Brain microvascular endothelial cell (primary cell): ENCODE measurements at regions not wholly inside any gene's neighbourhood (a gene's known extent, or its start where the extent isn't known, plus 50 kb on each side); places are given as distances from the start of the nearest gene placed in this dataset.
"Not testable (repeated sequence)": the region's sequence is repeated elsewhere in the genome, so short reads cannot be mapped to it uniquely, and the experiment has no call there.

Experiments used
- DNase-seq: peaks from one replicate; pipeline ENCODE4 v3.0.0-alpha.2; 2020
- H3K27ac ChIP-seq: fragments of 250-450 bp; sonication (Bioruptor Pico); 2 replicates; pipeline ENCODE4 v1.5.1; 2020; ENCODE audit warnings: mild to moderate bottlenecking, moderate library complexity
- H3K27me3 ChIP-seq: fragments of 250-450 bp; sonication (Bioruptor Pico); replicated peaks from 2 replicates; pipeline ENCODE4 v1.5.1; 2020; ENCODE audit warnings: mild to moderate bottlenecking
- H3K36me3 ChIP-seq: fragments of 250-450 bp; sonication (Bioruptor Pico); replicated peaks from 2 replicates; pipeline ENCODE4 v1.5.1; 2020; ENCODE audit warnings: mild to moderate bottlenecking
- H3K4me3 ChIP-seq: 2 replicates; pipeline ENCODE4 v1.5.1; 2011; ENCODE audit warnings: low read depth, mild to moderate bottlenecking, control low read depth, low read length, moderate library complexity
- CTCF ChIP-seq: IDR thresholded peaks from 2 replicates; pipeline ENCODE4 v1.5.1; 2011; ENCODE audit warnings: low read depth, mild to moderate bottlenecking, moderate library complexity, low read length, control low read depth, inconsistent platforms; ENCODE audit errors: missing control alignments
- in situ Hi-C: cut with HindIII; loops from 2 replicates; pipeline ENCODE4 v1.10.0; 2017; ENCODE audit warnings: low sequenced_read_pairs, low pct_ligation_motif_present

DNA sequence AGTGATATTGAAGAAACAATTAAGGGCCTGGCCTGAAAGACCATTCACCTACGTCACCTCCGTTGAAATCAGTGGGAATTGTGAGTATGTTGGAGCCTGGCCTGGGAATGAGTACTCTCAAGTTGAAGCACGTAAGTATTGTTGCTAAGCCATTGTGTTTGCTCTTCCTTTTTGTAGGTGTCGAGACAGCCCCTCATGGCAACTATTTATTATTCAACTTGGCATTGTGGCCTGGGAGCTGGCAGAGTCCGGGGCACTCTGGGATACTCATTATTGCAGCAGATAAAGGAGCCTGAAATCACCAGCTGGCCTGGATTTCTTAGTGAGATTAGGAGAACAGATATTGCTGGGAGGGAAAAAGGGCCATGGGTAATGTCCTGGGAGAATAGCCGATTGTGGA, 147.4 kb downstream of the C12orf75 start:
- in situ Hi-C loops = no loop called here
- no peak for DNase-seq

GRCh38 chr12:105478788-105479187, 148.3 kb downstream of the C12orf75 start:
- in situ Hi-C loops, H3K4me3 ChIP-seq, DNase-seq, H3K27me3 ChIP-seq, H3K36me3 ChIP-seq, H3K27ac ChIP-seq: not testable (repeated sequence)

More for the DNA sequence above, 147.4 kb downstream of the C12orf75 start:
- Histone ChIP-seq H3K4me3 (no peak overlapping the region), H3K36me3 (no peaks in the 10 kb centered on the region), H3K27me3 (no peaks in the 10 kb centered on the region), H3K27ac (no peak overlapping the region)
- no peak for TF ChIP-seq CTCF

DNA sequence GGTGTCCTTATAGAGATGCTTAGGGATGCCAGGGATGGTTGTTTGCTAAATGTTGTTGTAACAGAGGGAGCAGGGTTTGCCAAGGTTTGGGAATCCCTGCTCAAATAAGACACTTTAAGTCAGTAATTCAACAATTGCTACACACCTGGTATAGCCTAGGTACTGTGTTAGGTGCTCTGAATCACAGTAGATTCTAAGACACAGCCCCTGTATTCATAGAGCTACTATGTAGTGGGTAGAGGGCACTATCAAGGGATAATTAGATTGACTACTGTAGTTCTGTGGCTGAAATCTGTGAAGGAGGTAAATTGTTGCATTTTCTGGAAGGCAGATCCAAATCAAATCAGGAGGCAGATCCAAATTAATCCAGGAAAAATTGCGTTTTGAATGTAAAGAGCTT, 149.2 kb downstream of the C12orf75 start:
- in situ Hi-C loops = no loop called here
- DNase-seq = no peak

GRCh38 chr12:105480162-105480561, 149.7 kb downstream of the C12orf75 start:
- no peak for TF ChIP-seq CTCF
- no peak overlapping the region for H3K4me3 ChIP-seq
- in situ Hi-C loops = no loop called here
- no peaks in the 10 kb centered on the region for H3K27me3 ChIP-seq
- peak; percentile 57 for DNase-seq
- no peaks in the 10 kb centered on the region for H3K36me3 ChIP-seq
- H3K27ac ChIP-seq = no peak overlapping the region

More for the DNA sequence above, 149.2 kb downstream of the C12orf75 start:
- Histone ChIP-seq H3K36me3 (no peaks in the 10 kb centered on the region), H3K4me3 (no peak overlapping the region), H3K27ac (no peak overlapping the region), H3K27me3 (no peaks in the 10 kb centered on the region)
- no peak for TF ChIP-seq CTCF

- Histone ChIP-seq H3K36me3 (no peaks in the 10 kb centered on the region), H3K27ac (no peak overlapping the region), H3K27me3 (no peaks in the 10 kb centered on the region), H3K4me3 (no peak overlapping the region)
- in situ Hi-C loops = no loop called here
- no peak for DNase-seq
- no peak for TF ChIP-seq CTCF
Observed at GRCh38 chr12:105481392-105482300, 151.2 kb downstream of the C12orf75 start.

GRCh38 chr12:105482951-105483350, 152.5 kb downstream of the C12orf75 start:
- in situ Hi-C loops = no loop called here
- Histone ChIP-seq H3K27me3 (no peaks in the 10 kb centered on the region), H3K27ac (no peak overlapping the region), H3K36me3 (no peaks in the 10 kb centered on the region), H3K4me3 (no peak overlapping the region)
- TF ChIP-seq CTCF = no peak
- DNase-seq = no peak
